C4-2B (cell line): ENCODE measurements at regions not wholly inside any gene's neighbourhood (a gene's known extent, or its start where the extent isn't known, plus 50 kb on each side); places are given as distances from the start of the nearest gene placed in this dataset.

Experiments used
- H3K27ac ChIP-seq: fragments of 450-650 bp; 2 replicates; pipeline ENCODE4 v1.5.1; 2017
- ZFX ChIP-seq: fragments of 450-650 bp; IDR thresholded peaks from 2 replicates; pipeline ENCODE4 v1.6.1; 2017
- TF ChIP-seq, protein P1 (sequence below): fragments of 450-650 bp; conservative IDR thresholded peaks from 2 replicates; pipeline ENCODE4 v1.5.1; 2017; ENCODE audit warnings: mild to moderate bottlenecking

DNA sequence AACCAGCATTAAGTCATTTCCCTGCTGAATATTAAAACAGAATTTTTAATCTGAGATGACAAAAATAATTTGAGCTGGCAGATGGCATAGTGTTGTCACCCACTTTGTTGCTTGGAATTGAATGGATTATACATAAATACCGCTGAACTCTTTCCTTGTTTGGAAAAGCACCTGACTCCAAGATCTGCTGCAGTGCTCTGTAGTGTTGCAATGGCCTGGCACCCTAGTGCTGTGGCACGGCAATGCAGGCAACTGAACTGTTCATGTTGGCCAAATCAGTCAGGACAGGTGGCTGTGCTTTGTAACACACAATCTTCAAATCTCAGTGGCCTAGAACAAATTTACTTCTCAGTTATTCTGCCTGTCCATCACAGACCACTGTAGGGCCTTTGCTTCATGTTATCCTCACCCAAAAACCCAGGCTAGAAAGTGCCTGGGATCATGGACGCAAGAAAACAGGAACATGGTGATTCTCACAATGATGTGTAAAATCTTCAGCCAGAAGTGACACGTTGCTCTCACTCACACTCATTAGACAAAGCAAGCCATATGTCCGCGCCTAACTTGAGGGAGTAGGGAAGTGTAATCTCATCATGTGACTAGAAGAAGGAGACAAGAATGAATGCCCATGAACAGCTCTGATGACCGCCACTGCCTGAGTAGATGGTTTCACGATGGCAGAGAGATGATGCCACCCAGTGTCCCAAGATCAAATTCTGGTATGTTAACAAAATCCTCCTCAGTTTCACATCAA, 191.9 kb upstream of the PUM3 start:
- H3K27ac ChIP-seq, result no peak overlapping the region
- TF ChIP-seq ZFX, result no peak
- TF ChIP-seq, protein P1, sequence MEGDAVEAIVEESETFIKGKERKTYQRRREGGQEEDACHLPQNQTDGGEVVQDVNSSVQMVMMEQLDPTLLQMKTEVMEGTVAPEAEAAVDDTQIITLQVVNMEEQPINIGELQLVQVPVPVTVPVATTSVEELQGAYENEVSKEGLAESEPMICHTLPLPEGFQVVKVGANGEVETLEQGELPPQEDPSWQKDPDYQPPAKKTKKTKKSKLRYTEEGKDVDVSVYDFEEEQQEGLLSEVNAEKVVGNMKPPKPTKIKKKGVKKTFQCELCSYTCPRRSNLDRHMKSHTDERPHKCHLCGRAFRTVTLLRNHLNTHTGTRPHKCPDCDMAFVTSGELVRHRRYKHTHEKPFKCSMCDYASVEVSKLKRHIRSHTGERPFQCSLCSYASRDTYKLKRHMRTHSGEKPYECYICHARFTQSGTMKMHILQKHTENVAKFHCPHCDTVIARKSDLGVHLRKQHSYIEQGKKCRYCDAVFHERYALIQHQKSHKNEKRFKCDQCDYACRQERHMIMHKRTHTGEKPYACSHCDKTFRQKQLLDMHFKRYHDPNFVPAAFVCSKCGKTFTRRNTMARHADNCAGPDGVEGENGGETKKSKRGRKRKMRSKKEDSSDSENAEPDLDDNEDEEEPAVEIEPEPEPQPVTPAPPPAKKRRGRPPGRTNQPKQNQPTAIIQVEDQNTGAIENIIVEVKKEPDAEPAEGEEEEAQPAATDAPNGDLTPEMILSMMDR, result no peak

DNA sequence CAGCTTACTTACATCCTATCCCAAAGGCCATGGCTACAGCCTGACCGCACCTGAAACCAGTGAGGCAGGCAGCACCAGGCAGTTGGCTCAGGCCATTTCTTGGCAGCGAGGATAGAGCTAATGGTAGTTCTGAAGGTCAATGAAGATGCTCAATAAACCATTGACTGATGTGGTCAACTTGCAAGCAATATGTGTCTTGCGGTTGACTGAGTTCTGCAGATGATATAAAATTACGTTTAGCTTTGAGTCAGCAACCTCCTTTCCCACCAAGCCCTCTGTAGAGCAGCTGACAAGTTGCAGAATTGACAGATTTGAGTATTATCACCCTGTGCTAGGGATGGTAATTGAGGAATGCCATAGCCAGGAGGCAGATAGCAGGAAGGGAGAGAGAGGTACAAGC, 189.0 kb upstream of the PUM3 start:
- TF ChIP-seq, protein P1, result no peak
- TF ChIP-seq ZFX, result no peak
- no peak overlapping the region for H3K27ac ChIP-seq

DNA sequence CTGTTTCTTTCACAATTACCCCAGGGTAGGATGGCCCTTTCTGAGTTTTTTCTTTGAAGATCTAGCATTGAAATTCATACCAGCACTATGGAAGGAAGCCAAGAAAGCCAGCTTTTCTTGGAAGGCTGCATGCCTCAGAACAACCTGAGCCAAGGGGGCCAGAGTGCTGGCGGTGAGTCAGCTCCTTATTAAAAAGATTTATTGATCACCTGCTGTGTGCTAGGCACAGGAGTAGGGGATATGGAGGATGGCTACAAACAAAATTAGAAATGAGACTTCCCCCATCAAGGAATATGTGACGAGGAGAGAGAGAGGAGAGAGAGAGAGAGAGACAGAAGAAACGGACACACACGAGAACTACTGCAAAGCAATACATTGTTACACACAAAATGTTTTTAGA, 184.6 kb upstream of the PUM3 start:
- TF ChIP-seq, protein P1, result no peak
- TF ChIP-seq ZFX, result no peak
- H3K27ac ChIP-seq, result no peak overlapping the region

DNA sequence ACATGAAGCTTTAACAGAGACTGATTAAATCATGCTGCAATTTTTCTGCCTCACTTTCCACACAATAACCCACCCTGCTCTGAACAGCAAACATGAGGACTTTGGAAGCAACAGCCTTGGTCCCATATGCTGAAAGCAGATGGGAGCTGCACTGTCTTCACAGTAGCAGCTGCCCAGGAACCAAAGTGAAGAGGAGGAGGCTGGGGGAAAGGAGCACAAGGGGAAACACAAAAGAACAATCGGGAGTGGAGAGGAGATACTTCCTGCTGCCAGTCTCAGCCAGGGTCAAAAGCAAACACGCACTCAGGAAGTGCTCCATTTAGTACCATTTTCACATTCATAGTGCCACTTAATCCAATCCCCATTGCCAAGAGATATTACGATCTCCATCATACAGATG, 183.3 kb upstream of the PUM3 start:
- TF ChIP-seq ZFX, result no peak
- TF ChIP-seq, protein P1, result no peak
- H3K27ac ChIP-seq, result no peak overlapping the region

DNA sequence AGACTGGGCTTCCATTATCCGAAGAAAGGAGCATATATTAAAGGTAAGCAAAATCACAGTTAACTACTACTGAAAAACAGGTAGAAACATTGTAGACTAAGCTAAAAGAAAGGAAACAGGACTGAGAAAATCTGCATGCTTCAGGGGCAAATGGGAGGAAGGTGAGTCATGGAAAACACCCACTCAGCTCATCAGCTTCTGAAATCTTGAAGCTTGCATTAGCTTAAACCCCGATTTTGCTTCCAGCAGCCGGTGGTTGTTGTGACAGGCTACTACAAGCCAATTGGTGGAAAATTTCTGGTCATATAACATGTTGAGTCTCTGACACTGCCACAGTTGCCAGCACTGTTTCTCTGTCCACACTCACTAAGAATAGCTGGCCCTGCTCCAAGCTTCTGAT, 179.6 kb upstream of the PUM3 start:
- TF ChIP-seq ZFX, result no peak
- TF ChIP-seq, protein P1, result no peak
- no peak overlapping the region for H3K27ac ChIP-seq

DNA sequence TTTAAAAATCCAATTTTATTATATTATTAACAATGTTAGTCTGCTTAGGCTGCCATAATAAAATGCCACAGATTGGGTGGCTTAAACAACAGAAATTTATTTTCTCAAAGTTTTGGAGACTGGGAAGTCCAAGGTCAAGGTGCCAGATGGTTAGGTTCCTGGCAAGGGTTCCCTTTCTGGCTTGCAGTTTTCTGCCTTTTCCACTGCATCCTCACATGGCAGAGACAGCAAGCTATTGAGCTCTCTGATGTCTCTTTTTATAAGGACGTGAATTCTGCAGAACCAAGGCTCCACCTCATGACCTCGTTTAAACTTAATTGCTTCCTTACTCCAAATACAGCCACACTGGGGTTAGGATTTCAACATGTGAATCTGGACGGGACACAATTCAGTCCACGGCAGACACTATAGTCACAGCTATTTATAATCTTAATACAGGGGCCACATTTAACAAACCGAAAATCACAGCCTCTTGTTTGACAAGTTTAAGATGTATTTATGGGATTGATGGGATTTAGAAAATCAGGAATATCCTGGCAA, 174.9 kb upstream of the PUM3 start:
- TF ChIP-seq ZFX, result no peak
- TF ChIP-seq, protein P1, result no peak
- no peak overlapping the region for H3K27ac ChIP-seq

DNA sequence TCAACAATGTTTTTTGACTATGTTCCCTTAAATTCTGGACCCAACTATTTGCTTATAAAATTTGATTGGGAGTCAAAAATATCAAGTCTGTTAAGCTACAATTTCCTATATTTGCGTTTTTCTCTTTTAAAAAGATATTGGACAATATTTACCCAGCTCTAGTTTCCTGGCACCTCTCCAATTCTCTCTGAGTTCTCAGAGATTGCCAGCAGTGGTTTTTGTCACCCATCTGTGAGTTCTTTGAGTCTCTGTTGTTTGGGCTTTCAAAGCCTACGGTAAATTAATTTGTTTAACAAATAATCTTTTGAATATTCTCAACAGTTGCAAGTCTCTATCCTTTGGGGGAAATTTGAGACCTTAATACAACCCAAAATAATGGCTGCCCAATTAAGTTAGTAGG, 174.2 kb upstream of the PUM3 start:
- TF ChIP-seq, protein P1, result no peak
- no peak for TF ChIP-seq ZFX
- H3K27ac ChIP-seq, result no peak overlapping the region
